Trophoblast cell (in vitro differentiated cells and primary cell): ENCODE measurements at regions not wholly inside any gene's neighbourhood (a gene's known extent, or its start where the extent isn't known, plus 50 kb on each side); places are given as distances from the start of the nearest gene placed in this dataset.

Experiments used
- DNase-seq, 2 donors: peaks; one replicate each; pipeline ENCODE4 v3.0.0-alpha.2; 2016
- H2AFZ ChIP-seq: 2 replicates; pipeline ENCODE4 v1.6.1; 2013; ENCODE audit warnings: low read length, moderate library complexity, mild to moderate bottlenecking; ENCODE audit not compliant: insufficient read depth, poor library complexity
- H2AK5ac ChIP-seq: 2 replicates; pipeline ENCODE4 v1.6.1; 2013; ENCODE audit warnings: mild to moderate bottlenecking, low read length
- H2BK120ac ChIP-seq: 2 replicates; pipeline ENCODE4 v1.6.1; 2013; ENCODE audit warnings: low read length, mild to moderate bottlenecking, moderate library complexity; ENCODE audit not compliant: insufficient read depth, poor library complexity
- H2BK12ac ChIP-seq: 2 replicates; pipeline ENCODE4 v1.6.1; 2013; ENCODE audit warnings: mild to moderate bottlenecking, low read length, moderate library complexity
- H2BK5ac ChIP-seq: 2 replicates; pipeline ENCODE4 v1.6.1; 2013; ENCODE audit warnings: low read length, low read depth, moderate library complexity, mild to moderate bottlenecking; ENCODE audit not compliant: poor library complexity
- H3K14ac ChIP-seq: 2 replicates; pipeline ENCODE4 v1.6.1; 2013; ENCODE audit warnings: mild to moderate bottlenecking, low read length
- H3K18ac ChIP-seq: 2 replicates; pipeline ENCODE4 v1.6.1; 2013; ENCODE audit warnings: mild to moderate bottlenecking, low read length
- H3K23ac ChIP-seq: 2 replicates; pipeline ENCODE4 v1.6.1; 2013; ENCODE audit warnings: low read length
- H3K27ac ChIP-seq: 2 replicates; pipeline ENCODE4 v1.5.1; 2013; ENCODE audit warnings: low read depth, mild to moderate bottlenecking, inconsistent platforms, low read length, moderate library complexity
- H3K27me3 ChIP-seq: 2 replicates; pipeline ENCODE4 v1.6.1; 2013; ENCODE audit warnings: inconsistent platforms, mild to moderate bottlenecking, low read length, moderate library complexity; ENCODE audit not compliant: insufficient read depth
- H3K36me3 ChIP-seq, 2 experiments: 1 replicate in 1 of 2; 2 replicates in 1 of 2; pipeline ENCODE4 v1.6.1; 2013; ENCODE audit warnings: low read length in 2 of 2, mild to moderate bottlenecking in 2 of 2, moderate library complexity in 1 of 2; ENCODE audit not compliant: insufficient read depth in 2 of 2, control insufficient read depth in 1 of 2
- H3K4ac ChIP-seq: 2 replicates; pipeline ENCODE4 v1.6.1; 2013; ENCODE audit warnings: low read depth, mild to moderate bottlenecking, low read length, moderate library complexity
- H3K4me1 ChIP-seq, 2 experiments: 1 replicate in 1 of 2; 2 replicates in 1 of 2; pipeline ENCODE4 v1.6.1; 2013; ENCODE audit warnings: low read length in 2 of 2, mild to moderate bottlenecking in 2 of 2, moderate library complexity in 1 of 2; ENCODE audit not compliant: insufficient read depth in 2 of 2, control insufficient read depth in 1 of 2
- H3K4me2 ChIP-seq: 2 replicates; pipeline ENCODE4 v1.6.1; 2013; ENCODE audit warnings: inconsistent platforms, mild to moderate bottlenecking, low read length, moderate library complexity
- H3K4me3 ChIP-seq: 2 replicates; pipeline ENCODE4 v1.5.1; 2013; ENCODE audit warnings: mild to moderate bottlenecking, low read depth, low read length, inconsistent platforms
- H3K79me1 ChIP-seq: one replicate; pipeline ENCODE4 v1.6.1; 2013; ENCODE audit warnings: low read length
- H3K79me2 ChIP-seq: 2 replicates; pipeline ENCODE4 v1.6.1; 2013; ENCODE audit warnings: low read length, mild to moderate bottlenecking; ENCODE audit not compliant: control insufficient read depth, insufficient read depth, poor library complexity
- H3K9ac ChIP-seq: 2 replicates; pipeline ENCODE4 v1.6.1; 2013; ENCODE audit warnings: mild to moderate bottlenecking, low read length
- H3K9me3 ChIP-seq: 2 replicates; pipeline ENCODE4 v1.6.1; 2013; ENCODE audit warnings: low read depth, mild to moderate bottlenecking, control low read depth, inconsistent platforms, low read length; ENCODE audit not compliant: insufficient read depth
- H4K12ac ChIP-seq: 2 replicates; pipeline ENCODE4 v1.6.1; 2013; ENCODE audit warnings: low read depth, mild to moderate bottlenecking, low read length, moderate library complexity
- H4K8ac ChIP-seq: 2 replicates; pipeline ENCODE4 v1.6.1; 2013; ENCODE audit warnings: low read depth, mild to moderate bottlenecking, low read length, moderate library complexity
- H4K91ac ChIP-seq: one replicate; pipeline ENCODE4 v1.6.1; 2013; ENCODE audit warnings: low read depth, mild to moderate bottlenecking, low read length, moderate library complexity
- WGBS: extraction: QIAGEN DNeasy Blood & Tissue Kit; methylation state at CpG from one replicate; pipeline ENCODE4 v1.1.7; 2013; ENCODE audit warnings: missing lambda C conversion rate; ENCODE audit not compliant: insufficient read length, insufficient coverage; ENCODE audit errors: extremely low coverage; 5-methylcytosine and 5-hydroxymethylcytosine counted together

GRCh38 chr16:31710880-31711279 lies 162.7 kb upstream of the ZNF267 start:
- Histone ChIP-seq H3K4me1 (peaks cover 9 to 11% of the 10 kb centered on the region in 2 experiments), H3K18ac (no peak overlapping the region), H2BK5ac (no peak overlapping the region), H3K9me3 (no peaks in the 10 kb centered on the region), H3K79me1 (peaks cover 6% of the 10 kb centered on the region), H3K27me3 (no peaks in the 10 kb centered on the region), H2BK12ac (no peak overlapping the region), H3K14ac (no peak overlapping the region), H4K91ac (no peak overlapping the region), H3K23ac (no peak overlapping the region), H3K4ac (no peak overlapping the region), H3K27ac (no peak overlapping the region), H2BK120ac (no peak overlapping the region), H2AK5ac (no peak overlapping the region), H3K9ac (no peak overlapping the region), H3K79me2 (peaks cover 6% of the 10 kb centered on the region), H2AFZ (no peak overlapping the region), H3K36me3 (peaks cover 34% of the 10 kb centered on the region in 2 experiments), H4K8ac (no peak overlapping the region), H3K4me2 (no peak overlapping the region), H4K12ac (no peak overlapping the region), H3K4me3 (peak overlapping the region; percentile 32)
- DNase-seq: no peak
- WGBS: no CpG with 5 or more reads among the region's 5 CpGs

GRCh38 chr16:31711344-31711845 lies 162.2 kb upstream of the ZNF267 start:
- no peak overlapping the region for H3K4me3 ChIP-seq
- H4K91ac ChIP-seq: no peak overlapping the region
- no CpG with 5 or more reads among the region's 7 CpGs for WGBS
- H2BK120ac ChIP-seq: no peak overlapping the region
- H3K23ac ChIP-seq: no peak overlapping the region
- no peak for DNase-seq
- no peak overlapping the region for H3K4me2 ChIP-seq
- H3K18ac ChIP-seq: no peak overlapping the region
- peaks cover 6% of the 10 kb centered on the region for H3K79me2 ChIP-seq
- no peak overlapping the region for H2BK5ac ChIP-seq
- H2BK12ac ChIP-seq: no peak overlapping the region
- no peaks in the 10 kb centered on the region for H3K9me3 ChIP-seq
- H4K12ac ChIP-seq: no peak overlapping the region
- H3K14ac ChIP-seq: no peak overlapping the region
- H3K79me1 ChIP-seq: peaks cover 6% of the 10 kb centered on the region
- H2AFZ ChIP-seq: no peak overlapping the region
- H2AK5ac ChIP-seq: no peak overlapping the region
- H3K4ac ChIP-seq: no peak overlapping the region
- H4K8ac ChIP-seq: no peak overlapping the region
- no peak overlapping the region for H3K27ac ChIP-seq
- H3K36me3 ChIP-seq: peaks cover 33 to 34% of the 10 kb centered on the region in 2 experiments
- no peaks in the 10 kb centered on the region for H3K27me3 ChIP-seq
- H3K9ac ChIP-seq: no peak overlapping the region
- peaks cover 9 to 11% of the 10 kb centered on the region in 2 experiments for H3K4me1 ChIP-seq

GRCh38 chr16:31712064-31712540 lies 161.5 kb upstream of the ZNF267 start:
- Histone ChIP-seq H3K4me3 (no peak overlapping the region), H3K4ac (no peak overlapping the region), H4K8ac (no peak overlapping the region), H3K18ac (no peak overlapping the region), H3K79me1 (peaks cover 6% of the 10 kb centered on the region), H3K27ac (no peak overlapping the region), H3K27me3 (no peaks in the 10 kb centered on the region), H2AFZ (no peak overlapping the region), H4K91ac (no peak overlapping the region), H3K23ac (no peak overlapping the region), H3K4me1 (peaks cover 9 to 11% of the 10 kb centered on the region in 2 experiments), H2BK12ac (no peak overlapping the region), H3K4me2 (no peak overlapping the region), H2BK5ac (no peak overlapping the region), H4K12ac (no peak overlapping the region), H2AK5ac (no peak overlapping the region), H3K14ac (no peak overlapping the region), H3K79me2 (peaks cover 6% of the 10 kb centered on the region), H3K9me3 (no peaks in the 10 kb centered on the region), H2BK120ac (no peak overlapping the region), H3K9ac (no peak overlapping the region), H3K36me3 (peaks cover 26 to 29% of the 10 kb centered on the region in 2 experiments)
- no CpG with 5 or more reads among the region's 8 CpGs for WGBS
- no peak for DNase-seq

- Histone ChIP-seq H2AFZ (peak overlapping the region; percentile 89), H3K18ac (peak overlapping the region; percentile 57), H3K79me1 (peaks cover 6% of the 10 kb centered on the region), H3K9ac (peak overlapping the region; percentile 96), H3K4me1 (peaks cover 9 to 11% of the 10 kb centered on the region in 2 experiments), H2BK120ac (peak overlapping the region; percentile 87), H2BK5ac (peak overlapping the region; percentile 91), H3K23ac (no peak overlapping the region), H4K12ac (peak overlapping the region; percentile 93), H4K91ac (peak overlapping the region; percentile 96), H3K9me3 (no peaks in the 10 kb centered on the region), H4K8ac (peak overlapping the region; percentile 93), H3K27me3 (no peaks in the 10 kb centered on the region), H3K4ac (peak overlapping the region; percentile 74), H2BK12ac (no peak overlapping the region), H3K36me3 (peaks cover 18 to 19% of the 10 kb centered on the region in 2 experiments), H3K4me3 (peak overlapping the region; percentile 81), H2AK5ac (peak overlapping the region; percentile 87), H3K27ac (peak overlapping the region; percentile 95), H3K14ac (peak overlapping the region; percentile 95), H3K4me2 (peak overlapping the region; percentile 80), H3K79me2 (peaks cover 6% of the 10 kb centered on the region)
- no CpG with 5 or more reads among the region's 59 CpGs for WGBS
- DNase-seq: peak; percentile 95 to 96
Measured at GRCh38 chr16:31713071-31713944, 160.3 kb upstream of the ZNF267 start.
